LNCaP clone FGC (cell line): ENCODE measurements at regions not wholly inside any gene's neighbourhood (a gene's known extent, or its start where the extent isn't known, plus 50 kb on each side); places are given as distances from the start of the nearest gene placed in this dataset.

Experiments
- DNase-seq: peaks from one replicate; pipeline ENCODE4 v3.0.0-alpha.2; 2011; ENCODE audit warnings: low read depth
- H3K4me3 ChIP-seq: 2 replicates; pipeline ENCODE4 v1.5.1; 2011; ENCODE audit warnings: mild to moderate bottlenecking, low read depth, low read length, control low read depth
- CTCF ChIP-seq: IDR thresholded peaks from 2 replicates; pipeline ENCODE4 v1.5.1; 2012; ENCODE audit warnings: mild to moderate bottlenecking; ENCODE audit not compliant: control insufficient read depth, insufficient read depth; ENCODE audit errors: extremely low read depth

GRCh38 chr18:27723168-27723567 is 453.8 kb downstream of the CDH2 start:
- no peak for TF ChIP-seq CTCF
- no peak overlapping the region for H3K4me3 ChIP-seq
- DNase-seq: no peak

- TF ChIP-seq CTCF: no peak
- DNase-seq: no peak
- H3K4me3 ChIP-seq: no peak overlapping the region
These were observed 457.2 kb downstream of the CDH2 start for GRCh38 chr18:27719680-27720079.

GRCh38 chr18:27717816-27718215 is 459.1 kb downstream of the CDH2 start:
- no peak for DNase-seq
- no peak for TF ChIP-seq CTCF
- no peak overlapping the region for H3K4me3 ChIP-seq

GRCh38 chr18:27717250-27717649 is 459.7 kb downstream of the CDH2 start:
- DNase-seq: no peak
- H3K4me3 ChIP-seq: no peak overlapping the region
- TF ChIP-seq CTCF: no peak

- no peak overlapping the region for H3K4me3 ChIP-seq
- TF ChIP-seq CTCF: no peak
- no peak for DNase-seq
These were observed 461.2 kb downstream of the CDH2 start for GRCh38 chr18:27715751-27716150.

GRCh38 chr18:27713738-27714095 is 463.2 kb downstream of the CDH2 start:
- no peak overlapping the region for H3K4me3 ChIP-seq
- no peak for TF ChIP-seq CTCF
- DNase-seq: no peak

GRCh38 chr18:27713037-27713737 is 463.7 kb downstream of the CDH2 start:
- no peak for TF ChIP-seq CTCF
- H3K4me3 ChIP-seq: no peak overlapping the region
- no peak for DNase-seq
